SK-N-SH (cell line): ENCODE measurements at regions not wholly inside any gene's neighbourhood (a gene's known extent, or its start where the extent isn't known, plus 50 kb on each side); places are given as distances from the start of the nearest gene placed in this dataset.
A peak's percentile ranks its signal among the peaks of the same experiment; 100 is the strongest.

Experiments
- CTCF ChIA-PET: fragments of 300-600, 350-600 bp; formaldehyde crosslinking; extraction: SDS; loops from one replicate; lab custom pipeline; 2021; lab: Yijun Ruan, JAX
- POLR2A ChIA-PET: fragments of 350-600 bp; sonication (Branson Sonifier 250); formaldehyde crosslinking; extraction: SDS; loops from one replicate; lab custom pipeline; 2020; ENCODE audit warnings: antibody characterized with exemption, inconsistent platforms; lab: Yijun Ruan, JAX
- DNase-seq: peaks from one replicate; pipeline ENCODE4 v3.0.0; 2012
- H2AFZ ChIP-seq: fragments of 200-600 bp; sonication (generic); 2 replicates; pipeline ENCODE4 v1.8.1; 2016; ENCODE audit warnings: antibody characterized with exemption, mild to moderate bottlenecking, low read depth
- H3F3A ChIP-seq: fragments of 200-600 bp; sonication (generic); replicated peaks from 2 replicates; pipeline ENCODE3; 2016; ENCODE audit warnings: antibody characterized with exemption, mild to moderate bottlenecking; ENCODE audit not compliant: insufficient read depth
- H3K27ac ChIP-seq, 2 experiments: fragments of 200-500 bp in 1 of 2; fragments of 200-600 bp in 1 of 2; sonication (Bioruptor generic) in 1 of 2; sonication (generic), shearing (Covaris generic) in 1 of 2; 2 replicates each; pipeline versions ENCODE4 v1.5.1 to v1.6.1; 2014 to 2016; ENCODE audit warnings: low read depth in 2 of 2, inconsistent platforms in 1 of 2, low read length in 1 of 2, mild to moderate bottlenecking in 1 of 2, mixed read lengths in 1 of 2
- H3K27me3 ChIP-seq: fragments of 200-600 bp; sonication (generic), shearing (Covaris generic); 2 replicates; pipeline ENCODE4 v1.6.1; 2016; ENCODE audit warnings: mixed run types; ENCODE audit not compliant: insufficient read depth
- H3K36me3 ChIP-seq, 2 experiments: fragments of 200-500 bp in 1 of 2; fragments of 200-600 bp in 1 of 2; sonication (Bioruptor generic) in 1 of 2; sonication (generic) in 1 of 2; replicated peaks in 1 of 2; 2 replicates each; pipeline versions ENCODE3 to v1.5.1; 2014 to 2016; ENCODE audit warnings: low read length in 1 of 2, mild to moderate bottlenecking in 1 of 2; ENCODE audit not compliant: insufficient read depth in 2 of 2, control insufficient read depth in 1 of 2
- H3K4me1 ChIP-seq, 2 experiments: fragments of 200-500 bp in 1 of 2; fragments of 200-600 bp in 1 of 2; sonication (Bioruptor generic) in 1 of 2; sonication (generic), shearing (Covaris generic) in 1 of 2; 2 replicates each; pipeline versions ENCODE4 v1.5.1 to v1.6.1; 2014 to 2016; ENCODE audit warnings: low read depth in 1 of 2, low read length in 1 of 2, mixed run types in 1 of 2; ENCODE audit not compliant: insufficient read depth in 2 of 2, control insufficient read depth in 1 of 2
- H3K4me2 ChIP-seq: fragments of 200-600 bp; sonication (generic), shearing (Covaris generic); 2 replicates; pipeline ENCODE4 v1.6.1; 2017; ENCODE audit warnings: mixed run types
- H3K4me3 ChIP-seq, 2 experiments: fragments of 200-500 bp in 1 of 2; fragments of 200-600 bp in 1 of 2; sonication (Bioruptor generic) in 1 of 2; sonication (generic), shearing (Covaris generic) in 1 of 2; 2 replicates each; pipeline versions ENCODE4 v1.5.1 to v1.8.1; 2014 to 2016; ENCODE audit warnings: low read depth in 2 of 2, inconsistent platforms in 1 of 2, low read length in 1 of 2, mild to moderate bottlenecking in 1 of 2, mixed read lengths in 1 of 2, moderate library complexity in 1 of 2
- H3K79me2 ChIP-seq: fragments of 200-600 bp; sonication (generic); 2 replicates; pipeline ENCODE4 v1.8.1; 2017; ENCODE audit warnings: mild to moderate bottlenecking; ENCODE audit not compliant: insufficient read depth
- H3K9ac ChIP-seq: fragments of 200-600 bp; sonication (generic); 2 replicates; pipeline ENCODE4 v1.6.1; 2017; ENCODE audit warnings: mixed run types
- H3K9me2 ChIP-seq: fragments of 200-600 bp; sonication (generic); 2 replicates; pipeline ENCODE4 v1.6.1; 2017; ENCODE audit warnings: mixed run types
- H3K9me3 ChIP-seq: fragments of 200-600 bp; sonication (generic); 2 replicates; pipeline ENCODE4 v1.6.1; 2017; ENCODE audit warnings: mixed run types, mild to moderate bottlenecking, moderate library complexity
- H4K20me1 ChIP-seq: fragments of 200-600 bp; sonication (generic); 2 replicates; pipeline ENCODE4 v1.6.1; 2017; ENCODE audit warnings: mild to moderate bottlenecking, mixed run types; ENCODE audit not compliant: insufficient read depth
- ELF1 ChIP-seq: IDR thresholded peaks from 2 replicates; pipeline ENCODE4 v1.4.0; 2012
- EP300 ChIP-seq, 2 experiments: IDR thresholded peaks; 2 replicates each; pipeline versions ENCODE4 v1.4.0 to v1.6.1; 2012; ENCODE audit warnings: borderline replicate concordance in 1 of 2, low read depth in 1 of 2, low read length in 1 of 2
- FOXJ3 ChIP-seq: sonication (generic); formaldehyde crosslinking; IDR thresholded peaks from 2 replicates; pipeline ENCODE4 v1.5.1; 2020; ENCODE audit warnings: mild to moderate bottlenecking, missing genetic modification reagents
- GABPA ChIP-seq: IDR thresholded peaks from 2 replicates; pipeline ENCODE4 v1.4.0; 2012; ENCODE audit warnings: low read depth, mild to moderate bottlenecking
- MEF2A ChIP-seq: IDR thresholded peaks from 2 replicates; pipeline ENCODE4 v1.4.0; 2012; ENCODE audit warnings: low read depth, borderline replicate concordance
- MXI1 ChIP-seq: IDR thresholded peaks from 2 replicates; pipeline ENCODE4 v1.6.1; 2012; ENCODE audit warnings: mild to moderate bottlenecking, low read depth, low read length, improper control_type of control experiment
- POLR2AphosphoS5 ChIP-seq: IDR thresholded peaks from 2 replicates; pipeline ENCODE4 v1.6.1; 2012; ENCODE audit warnings: low read depth, low read length
- RAD21 ChIP-seq: IDR thresholded peaks from 2 replicates; pipeline ENCODE4 v1.6.1; 2012; ENCODE audit warnings: mild to moderate bottlenecking, low read length
- RCOR1 ChIP-seq: fragments of 150-350 bp; IDR thresholded peaks from 2 replicates; pipeline ENCODE4 v1.6.1; 2017; ENCODE audit warnings: antibody characterized with exemption, low read length
- SMC3 ChIP-seq: IDR thresholded peaks from 2 replicates; pipeline ENCODE4 v1.6.1; 2012; ENCODE audit warnings: low read depth, low read length, improper control_type of control experiment
- TEAD4 ChIP-seq: IDR thresholded peaks from 2 replicates; pipeline ENCODE4 v1.4.0; 2012; ENCODE audit warnings: mild to moderate bottlenecking, borderline replicate concordance; ENCODE audit not compliant: insufficient read depth
- YY1 ChIP-seq: IDR thresholded peaks from 2 replicates; pipeline ENCODE4 v1.4.0; 2012; ENCODE audit warnings: low read depth, mild to moderate bottlenecking
- WGBS: methylation state at CpG from one replicate; pipeline ENCODE4 v1.1.6; 2017; ENCODE audit warnings: low lambda C conversion rate; 5-methylcytosine and 5-hydroxymethylcytosine counted together
- TF ChIP-seq, protein P1 (sequence below): IDR thresholded peaks from 2 replicates; pipeline ENCODE4 v1.4.0; 2012; ENCODE audit warnings: low read depth
- TF ChIP-seq, protein P2 (sequence below): fragments of 150-350 bp; IDR thresholded peaks from 2 replicates; pipeline ENCODE4 v1.6.1; 2016; ENCODE audit warnings: mild to moderate bottlenecking, low read depth, low read length

- ChIA-PET POLR2A (no interaction called here), CTCF (no interaction called here)
- no peak for DNase-seq
- Histone ChIP-seq H3K4me1 (peaks cover 0 to 5% of the 10 kb centered on the region in 2 experiments; a peak in 1 of 4 replicates), H3K9ac (no peak overlapping the region), H4K20me1 (no peaks in the 10 kb centered on the region), H3K27ac (no peak overlapping the region), H3F3A (no peaks in the 10 kb centered on the region), H3K9me3 (no peaks in the 10 kb centered on the region), H3K79me2 (no peaks in the 10 kb centered on the region), H2AFZ (no peak overlapping the region), H3K27me3 (peaks cover 14% of the 10 kb centered on the region; the same call in 1 of the 2 replicates), H3K9me2 (no peaks in the 10 kb centered on the region), H3K4me3 (no peak overlapping the region), H3K4me2 (no peak overlapping the region), H3K36me3 (no peaks in the 10 kb centered on the region)
- 43% methylated on average over 11 of the region's 11 CpGs for WGBS
- TF ChIP-seq EP300 (IDR thresholded peaks at IDR 0.05; ENCODE audit: borderline replicate concordance in 1 of 2, low read depth in 1 of 2, low read length in 1 of 2) (peak in 1 of 2 experiments; percentile 47; a peak in 1 of 4 replicates), ELF1 (no peak)
Measured at GRCh38 chr3:73298243-73299183, 237.1 kb downstream of the EBLN2 start.

- H3K79me2 ChIP-seq, result no peaks in the 10 kb centered on the region
- H3K9ac ChIP-seq, result no peak overlapping the region
- no peaks in the 10 kb centered on the region for H3K36me3 ChIP-seq
- H3F3A ChIP-seq, result no peaks in the 10 kb centered on the region
- no peak overlapping the region for H3K4me2 ChIP-seq
- no peaks in the 10 kb centered on the region for H3K9me2 ChIP-seq
- no peak overlapping the region for H3K27ac ChIP-seq
- no peak overlapping the region for H3K4me3 ChIP-seq
- H4K20me1 ChIP-seq, result no peaks in the 10 kb centered on the region
- peaks cover 0 to 5% of the 10 kb centered on the region in 2 experiments; a peak in 1 of 4 replicates for H3K4me1 ChIP-seq
- CTCF ChIA-PET, result no interaction called here
- H3K27me3 ChIP-seq, result peaks cover 14% of the 10 kb centered on the region; the same call in 1 of the 2 replicates
- POLR2A ChIA-PET, result no interaction called here
- no peak for DNase-seq
- TF ChIP-seq GABPA, result no peak
- TF ChIP-seq YY1, result no peak
- TF ChIP-seq SMC3, result no peak
- WGBS, result 55% methylated on average over 5 of the region's 5 CpGs
- H3K9me3 ChIP-seq, result no peaks in the 10 kb centered on the region
- H2AFZ ChIP-seq, result no peak overlapping the region
Measured at GRCh38 chr3:73299184-73299691, 237.8 kb downstream of the EBLN2 start.

- H3K4me1 ChIP-seq, result peaks cover 0 to 4% of the 10 kb centered on the region in 2 experiments; a peak in 2 of 4 replicates
- H3K4me3 ChIP-seq, result no peak overlapping the region
- no peak overlapping the region for H3K4me2 ChIP-seq
- H3K79me2 ChIP-seq, result no peaks in the 10 kb centered on the region
- 48% methylated on average over 5 of the region's 5 CpGs for WGBS
- TF ChIP-seq TEAD4 (no peak), RCOR1 (no peak), FOXJ3 (no peak), MXI1 (no peak), GABPA (no peak), MEF2A (no peak), RAD21 (no peak), POLR2AphosphoS5 (no peak)
- TF ChIP-seq, protein P1, sequence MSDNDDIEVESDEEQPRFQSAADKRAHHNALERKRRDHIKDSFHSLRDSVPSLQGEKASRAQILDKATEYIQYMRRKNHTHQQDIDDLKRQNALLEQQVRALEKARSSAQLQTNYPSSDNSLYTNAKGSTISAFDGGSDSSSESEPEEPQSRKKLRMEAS, result no peak
- TF ChIP-seq, protein P2, sequence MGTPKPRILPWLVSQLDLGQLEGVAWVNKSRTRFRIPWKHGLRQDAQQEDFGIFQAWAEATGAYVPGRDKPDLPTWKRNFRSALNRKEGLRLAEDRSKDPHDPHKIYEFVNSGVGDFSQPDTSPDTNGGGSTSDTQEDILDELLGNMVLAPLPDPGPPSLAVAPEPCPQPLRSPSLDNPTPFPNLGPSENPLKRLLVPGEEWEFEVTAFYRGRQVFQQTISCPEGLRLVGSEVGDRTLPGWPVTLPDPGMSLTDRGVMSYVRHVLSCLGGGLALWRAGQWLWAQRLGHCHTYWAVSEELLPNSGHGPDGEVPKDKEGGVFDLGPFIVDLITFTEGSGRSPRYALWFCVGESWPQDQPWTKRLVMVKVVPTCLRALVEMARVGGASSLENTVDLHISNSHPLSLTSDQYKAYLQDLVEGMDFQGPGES, result no peak
- ChIA-PET POLR2A (interaction anchor here (0.6 kb wide), 1 partner anchor 868 kb away, joined by 4 read pairs; the partner anchor contains the start of gene RYBP), CTCF (interaction anchor here (1.4 to 1.7 kb wide), 2 partner anchors 122 to 158 kb away, joined by 3 to 4 read pairs; no protein-coding TSS in a partner anchor)
- no peaks in the 10 kb centered on the region for H4K20me1 ChIP-seq
- H3K36me3 ChIP-seq, result no peaks in the 10 kb centered on the region
- H3K9me2 ChIP-seq, result no peaks in the 10 kb centered on the region
- no peaks in the 10 kb centered on the region; the same call in 1 of the 2 replicates for H3K27me3 ChIP-seq
- no peak overlapping the region for H2AFZ ChIP-seq
- no peaks in the 10 kb centered on the region for H3K9me3 ChIP-seq
- DNase-seq, result no peak
- H3K9ac ChIP-seq, result no peak overlapping the region
- H3F3A ChIP-seq, result no peaks in the 10 kb centered on the region
- no peak overlapping the region for H3K27ac ChIP-seq
Measured at GRCh38 chr3:73314151-73314951, 252.9 kb downstream of the EBLN2 start.
